ENCODE measurements at regions not wholly inside any gene's neighbourhood (a gene's known extent, or its start where the extent isn't known, plus 50 kb on each side); places are given as distances from the start of the nearest gene placed in this dataset.

GRCh38 chr2:136395582-136395981 is 277.6 kb upstream of the CXCR4 start:
- no peak for DNase-seq

DNA sequence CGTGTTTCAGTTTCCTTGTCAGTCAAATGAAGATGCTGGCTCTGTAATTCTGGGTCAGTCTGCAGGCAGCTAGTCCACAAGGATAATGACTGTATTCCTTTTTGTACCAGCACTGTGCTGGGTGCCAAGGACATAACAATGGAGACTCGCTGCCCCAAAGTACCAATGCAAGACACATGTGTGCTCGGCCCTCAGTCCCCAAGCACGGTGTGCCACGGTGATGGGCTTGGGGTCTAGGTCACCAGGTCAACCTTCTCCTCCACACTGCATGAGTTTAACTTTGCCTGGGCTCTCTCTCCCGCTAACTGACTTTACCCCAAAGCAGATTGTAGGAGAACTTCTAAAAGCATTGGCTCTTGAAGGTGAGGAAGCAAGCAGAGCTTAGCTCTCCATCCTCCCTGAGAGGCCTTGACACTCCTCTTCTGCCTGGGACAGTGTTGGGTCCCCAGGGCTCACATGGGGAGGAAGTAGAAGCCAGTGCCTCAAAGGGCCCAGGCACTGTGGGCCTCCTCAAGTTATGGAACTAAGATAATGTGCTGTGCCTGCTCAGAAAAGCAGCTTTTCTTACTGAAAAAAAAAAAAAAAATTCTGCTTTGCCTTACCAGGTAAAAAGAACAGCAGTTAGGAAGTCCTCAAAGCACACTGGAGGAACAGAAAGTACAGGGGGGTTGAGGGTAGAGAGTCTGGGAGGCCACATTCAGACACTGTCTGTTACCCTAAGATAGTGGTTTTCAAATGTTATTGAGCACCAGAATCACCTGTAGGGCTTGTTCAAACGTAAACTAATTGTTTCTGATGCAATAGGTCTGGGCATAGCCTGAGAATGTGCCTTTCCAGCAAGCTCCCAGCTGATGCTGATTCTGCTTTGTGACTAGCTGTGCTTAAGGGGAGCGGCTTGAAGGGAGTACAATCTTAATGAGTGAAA is 276.4 kb upstream of the CXCR4 start:
- DNase-seq: no peak

DNA sequence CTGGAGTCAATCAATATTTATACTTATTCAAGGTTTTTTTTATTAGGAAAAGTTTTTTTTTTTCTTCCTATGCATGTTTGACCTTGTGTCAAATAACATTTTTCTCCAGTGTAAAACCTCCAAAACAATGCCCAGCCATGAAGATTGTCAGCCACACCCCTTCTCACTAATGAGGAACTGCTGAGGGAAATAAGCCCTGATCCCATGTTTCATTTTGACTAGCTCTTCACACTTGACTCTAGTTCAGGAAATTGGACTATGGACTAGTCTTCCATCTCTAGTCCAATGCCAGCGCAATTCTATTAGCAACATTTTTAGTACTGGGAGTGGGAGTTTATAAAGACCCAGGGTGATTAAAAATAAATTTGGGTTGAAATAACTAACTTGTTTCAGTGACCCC is 275.6 kb upstream of the CXCR4 start:
- no peak for DNase-seq

- DNase-seq: no peak
Measured at GRCh38 chr2:136392897-136393505, 275.1 kb upstream of the CXCR4 start.

- no peak for DNase-seq
Measured at GRCh38 chr2:136389809-136390208, 271.9 kb upstream of the CXCR4 start.

DNA sequence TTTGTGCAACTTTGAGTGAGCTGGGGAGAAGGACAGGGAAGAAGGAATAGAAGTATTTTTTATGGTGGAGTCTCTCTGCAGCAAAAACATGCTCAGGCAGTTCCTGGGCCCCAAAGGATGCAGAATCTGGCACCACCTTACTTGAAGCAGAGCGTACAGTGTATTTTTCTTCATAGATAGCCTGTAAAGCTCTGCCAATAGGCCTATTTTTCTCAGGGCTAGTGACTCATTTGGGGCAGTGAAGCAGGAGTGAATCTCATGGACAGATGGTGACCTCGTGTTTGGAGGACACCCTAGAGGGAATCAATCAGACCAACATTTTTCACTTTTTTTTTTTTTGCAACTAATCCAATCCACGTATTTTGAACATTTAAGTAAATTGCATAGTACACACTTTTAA is 268.1 kb upstream of the CXCR4 start:
- no peak for DNase-seq

DNA sequence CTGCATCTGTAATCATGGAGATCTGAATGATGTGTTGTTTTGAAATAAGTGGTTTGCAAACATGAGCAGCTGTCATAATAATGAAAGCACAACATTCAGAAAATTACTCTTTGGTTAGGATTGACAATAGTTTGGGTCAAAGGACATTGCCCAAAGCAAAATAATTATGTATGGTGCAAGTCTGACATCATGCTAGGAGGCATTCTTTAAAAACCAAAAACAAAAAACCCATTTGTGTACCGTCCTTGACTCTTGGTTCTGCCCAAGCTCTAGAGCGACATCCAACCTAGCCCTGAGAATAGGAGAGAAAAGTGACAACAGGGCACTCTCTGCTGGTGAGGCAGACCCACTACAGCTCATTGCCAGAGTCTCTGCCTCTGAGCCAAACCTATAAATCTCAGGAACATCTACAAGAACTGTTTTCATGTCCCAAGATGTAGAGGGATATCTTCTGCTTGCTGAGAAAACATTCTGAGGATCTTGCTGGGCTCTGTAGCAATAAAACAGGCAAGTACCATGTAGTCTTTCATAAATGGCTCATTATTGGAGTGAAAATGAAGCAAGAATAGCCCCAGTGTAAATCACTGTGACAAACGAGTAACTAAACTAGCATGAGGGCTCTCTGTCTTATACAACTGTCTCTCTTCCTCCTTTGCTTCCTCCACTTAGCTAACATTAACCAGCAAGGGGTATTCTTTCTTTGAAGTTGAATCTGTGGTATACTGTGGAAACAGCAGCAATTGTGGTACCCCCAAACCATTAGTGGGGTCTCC is 266.8 kb upstream of the CXCR4 start:
- DNase-seq: peak; percentile 54

DNA sequence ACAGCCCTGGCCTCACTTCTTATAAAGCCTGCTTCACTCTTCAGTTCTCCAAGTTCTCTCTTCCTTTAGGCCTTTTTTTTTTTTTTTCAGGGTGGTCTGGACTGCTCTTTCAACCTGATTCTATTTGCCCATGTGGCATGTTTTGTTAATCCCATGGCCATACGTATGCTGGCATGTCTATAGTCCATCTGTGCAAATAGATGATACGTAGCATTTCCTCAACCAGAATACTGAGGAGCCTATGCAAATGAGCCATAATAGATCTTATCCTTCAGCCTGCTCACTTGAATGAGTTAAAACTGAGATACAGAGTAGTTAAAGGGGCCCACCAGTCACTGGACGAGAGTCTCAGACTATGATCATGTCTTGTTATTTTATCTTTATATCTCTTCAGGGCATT is 265.2 kb upstream of the CXCR4 start:
- no peak for DNase-seq

- DNase-seq: peak; percentile 81
Measured at GRCh38 chr2:136381722-136382633, 264.0 kb upstream of the CXCR4 start.

GRCh38 chr2:136381245-136381644 is 263.3 kb upstream of the CXCR4 start:
- no peak for DNase-seq

DNA sequence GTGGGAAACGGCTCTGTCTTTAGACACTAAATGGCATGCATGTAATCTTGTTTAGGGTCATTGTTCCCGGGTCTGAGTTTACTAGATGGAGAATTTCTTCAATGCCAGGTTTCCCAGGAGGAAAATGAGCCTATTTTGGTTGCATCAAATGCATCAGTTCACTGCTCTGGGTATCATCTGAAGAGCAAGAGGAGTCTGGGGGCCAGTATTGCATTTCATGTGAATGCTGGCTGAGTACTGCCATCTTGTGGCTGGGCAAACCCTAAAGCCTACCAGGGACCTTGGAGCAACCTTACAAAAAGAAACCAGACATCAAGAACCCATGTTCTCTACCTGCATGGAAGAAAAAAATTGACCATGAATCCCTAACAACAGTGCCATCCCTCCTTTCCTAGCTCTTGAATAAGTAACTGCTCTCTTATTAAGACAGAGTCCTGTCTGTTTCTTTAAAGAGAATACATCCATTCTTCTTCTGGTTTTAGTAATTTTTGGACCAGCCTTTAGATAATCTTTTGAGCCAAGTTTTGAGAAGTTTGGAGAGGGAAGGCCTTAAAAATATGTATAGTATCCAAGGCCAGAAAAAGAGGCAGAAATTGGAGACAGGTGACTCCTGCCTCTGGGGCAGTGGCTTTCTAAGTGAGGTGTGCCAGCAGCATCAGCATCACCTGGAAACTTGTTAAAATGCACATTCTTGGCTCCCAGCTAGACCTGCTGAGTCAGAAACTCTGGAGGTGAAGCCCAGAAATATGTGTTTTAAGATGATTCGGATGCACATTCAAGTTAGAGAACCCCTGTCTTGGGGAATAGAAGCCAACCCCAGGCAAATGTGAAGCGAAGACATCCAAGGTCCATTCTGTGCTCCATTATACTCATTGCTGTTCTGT is 261.0 kb upstream of the CXCR4 start:
- DNase-seq: peak; percentile 81

DNA sequence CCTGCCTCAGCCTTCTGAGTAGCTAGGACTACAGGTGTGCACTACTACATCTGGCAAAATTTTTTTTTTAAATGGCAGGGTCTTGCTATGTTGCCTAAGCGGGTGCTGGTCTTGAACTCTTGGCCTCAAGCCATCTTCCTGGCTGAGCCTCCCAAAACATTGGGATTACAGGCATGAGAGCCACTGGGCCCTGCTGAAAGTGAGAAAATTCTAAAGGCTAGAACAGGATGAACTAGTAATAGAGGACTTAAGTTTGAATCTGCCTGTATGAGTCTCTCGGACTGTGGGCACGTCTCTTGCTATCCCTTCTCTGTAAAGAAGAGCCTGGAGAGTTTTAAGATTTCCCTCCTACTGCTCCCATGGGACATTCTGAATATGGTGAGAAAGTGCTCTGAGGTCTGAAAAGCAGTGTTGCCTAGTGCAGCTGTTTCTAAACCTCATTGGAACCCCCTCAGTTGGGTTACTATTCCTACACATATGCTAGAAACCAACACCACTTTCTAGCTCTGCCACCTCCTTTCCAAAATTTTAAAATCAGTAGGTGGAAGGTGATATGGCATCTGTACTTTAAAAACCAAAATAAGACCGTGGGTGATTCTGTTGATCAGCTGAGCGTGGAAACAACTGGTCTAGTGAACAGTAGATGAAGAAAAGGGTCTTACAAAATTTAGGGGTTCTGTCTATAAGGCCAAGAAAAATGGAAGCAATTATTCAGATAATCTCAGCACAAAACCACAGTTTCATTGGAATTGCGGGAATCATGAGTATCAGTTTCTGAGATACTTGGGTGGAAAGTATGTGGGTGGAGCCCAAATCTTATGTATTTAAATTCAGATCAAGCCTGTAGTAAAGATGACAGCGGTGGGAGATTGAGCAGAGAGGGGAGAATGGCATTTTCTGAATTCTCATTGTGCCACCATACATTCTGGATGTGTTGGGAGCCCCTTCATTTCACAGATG is 259.8 kb upstream of the CXCR4 start:
- DNase-seq: no peak

GRCh38 chr2:136376798-136377211 is 258.9 kb upstream of the CXCR4 start:
- DNase-seq: no peak

- no peak for DNase-seq
Measured at GRCh38 chr2:136376211-136376610, 258.3 kb upstream of the CXCR4 start.

DNA sequence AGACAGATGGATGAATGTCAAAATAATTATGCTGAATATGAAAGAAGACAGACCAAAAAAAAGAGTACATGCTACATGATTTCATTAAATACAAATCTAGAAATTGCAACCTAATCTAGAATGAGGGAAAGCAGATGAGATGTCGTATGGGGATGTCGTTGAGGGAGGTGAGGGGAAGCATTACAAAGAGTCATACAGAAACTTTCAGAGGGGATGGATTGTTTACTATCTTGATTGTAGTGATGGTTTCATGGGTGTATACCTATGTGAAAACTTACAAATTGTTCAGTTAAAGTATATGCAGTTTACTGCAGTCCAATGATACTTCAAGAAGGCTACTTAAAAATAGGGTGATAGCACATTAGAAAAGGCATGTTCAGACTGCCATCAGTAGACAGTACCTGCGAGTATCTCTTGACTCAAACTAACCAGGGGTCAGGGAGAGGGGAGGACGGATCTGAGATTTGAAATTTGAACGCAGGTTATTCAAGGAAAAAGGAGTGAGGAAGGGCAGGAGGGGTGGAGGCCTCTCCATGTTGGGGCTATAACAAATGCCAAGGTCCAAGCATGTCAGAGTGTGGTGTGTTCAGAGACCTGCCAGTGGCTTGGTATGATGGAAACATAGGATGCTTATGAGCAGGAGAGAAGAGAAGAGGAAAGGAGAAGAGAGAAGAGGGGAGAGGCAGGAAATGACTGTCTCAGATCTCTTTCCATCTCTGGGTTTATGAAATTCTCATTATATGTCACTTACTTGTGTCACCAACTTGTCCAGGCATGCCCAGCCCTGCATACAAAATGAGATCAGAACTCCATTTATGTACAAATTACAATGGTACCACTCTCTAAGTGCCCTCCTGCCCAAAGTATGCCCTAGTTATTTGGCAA is 257.3 kb upstream of the CXCR4 start:
- DNase-seq: peak; percentile 40

GRCh38 chr2:136373841-136374240 is 255.9 kb upstream of the CXCR4 start:
- no peak for DNase-seq

- no peak for DNase-seq
Measured at GRCh38 chr2:136373029-136373428, 255.1 kb upstream of the CXCR4 start.

- DNase-seq: no peak
Measured at GRCh38 chr2:136363900-136364299, 246.0 kb upstream of the CXCR4 start.

DNA sequence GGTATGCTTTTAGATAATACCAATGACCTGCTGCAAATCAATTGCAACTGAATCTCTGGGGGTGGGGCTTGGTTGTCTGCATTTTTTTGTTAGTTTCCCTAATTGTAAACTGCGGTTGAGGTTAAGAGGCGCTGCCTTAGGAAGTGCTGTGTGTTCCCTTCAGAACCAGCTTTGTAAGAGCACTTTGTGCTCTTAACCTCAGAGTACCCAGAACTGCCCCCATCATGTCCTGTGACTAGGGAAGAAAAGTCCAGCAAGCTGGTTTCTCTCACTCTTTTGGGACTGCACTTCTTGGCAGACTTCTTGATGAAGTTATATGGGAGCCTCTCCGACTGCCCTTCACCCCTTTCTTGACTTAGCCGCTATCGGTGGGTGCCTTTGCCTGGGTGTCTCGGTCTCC is 245.5 kb upstream of the CXCR4 start:
- no peak for DNase-seq

All from stimulated activated CD4-positive, alpha-beta T cell treated with anti-CD3 and anti-CD28 coated beads, Interleukin-4, amount 100 ng/mL, for 24 hours (primary cell).